Heart left ventricle (tissue), 16 donors: ENCODE measurements at regions not wholly inside any gene's neighbourhood (a gene's known extent, or its start where the extent isn't known, plus 50 kb on each side); places are given as distances from the start of the nearest gene placed in this dataset.

Experiments
- ATAC-seq, 4 donors: fragments of 200-7000 bp; cut with Tn5 transposase; one replicate each; pipeline ENCODE4 v1.9.1; 2020 to 2022; ENCODE audit warnings: moderate library complexity in 4 of 4, mild to moderate bottlenecking in 3 of 4, moderate number of reproducible peaks in 1 of 4
- DNase-seq, 5 donors: peaks; one replicate each; pipeline ENCODE4 v3.0.0-alpha.2; 2020
- H3K27ac ChIP-seq, 12 donors: fragments of 200-600 bp; sonication (generic) in 4 of 12; one replicate each; pipeline versions ENCODE4 v1.5.0 to v1.8.0; 2016 to 2022; ENCODE audit warnings: mild to moderate bottlenecking in 2 of 12
- H3K27me3 ChIP-seq, 9 donors: fragments of 200-600 bp; sonication (generic) in 2 of 9; one replicate each; pipeline versions ENCODE4 v1.5.1 to v1.8.0; 2016 to 2022; ENCODE audit warnings: mild to moderate bottlenecking in 3 of 9
- H3K36me3 ChIP-seq, 9 donors: fragments of 200-600 bp; sonication (generic) in 2 of 9; one replicate each; pipeline versions ENCODE4 v1.5.0 to v1.8.0; 2018 to 2022; ENCODE audit warnings: mild to moderate bottlenecking in 2 of 9
- H3K4me1 ChIP-seq, 12 donors: fragments of 200-600 bp; sonication (generic) in 4 of 12; one replicate each; pipeline versions ENCODE4 v1.5.0 to v1.8.0; 2016 to 2022; ENCODE audit warnings: mild to moderate bottlenecking in 3 of 12
- H3K4me3 ChIP-seq, 12 donors: fragments of 200-600 bp; sonication (generic) in 4 of 12; one replicate each; pipeline versions ENCODE4 v1.5.0 to v1.8.0; 2017 to 2022; ENCODE audit warnings: mild to moderate bottlenecking in 9 of 12, moderate library complexity in 4 of 12
- H3K9me3 ChIP-seq, 12 donors: fragments of 200-600 bp; sonication (generic) in 4 of 12; one replicate each; pipeline versions ENCODE4 v1.5.0 to v1.8.0; 2016 to 2022; ENCODE audit warnings: mild to moderate bottlenecking in 1 of 12
- CTCF ChIP-seq, 12 donors: fragments of 200-600 bp; sonication (generic) in 4 of 12; IDR thresholded peaks; one replicate each; pipeline versions ENCODE4 v1.5.0 to v1.8.0; 2018 to 2022; ENCODE audit warnings: antibody characterized with exemption in 12 of 12, mild to moderate bottlenecking in 5 of 12
- POLR2A ChIP-seq, 2 donors: fragments of 450-650 bp; IDR thresholded peaks; one replicate each; pipeline ENCODE4 v1.6.1; 2017; ENCODE audit warnings: antibody characterized with exemption in 2 of 2, mild to moderate bottlenecking in 2 of 2, moderate library complexity in 2 of 2
- WGBS, 4 donors: extraction: QIAGEN DNeasy Blood & Tissue Kit in 2 of 4; methylation state at CpG; one replicate each; pipeline versions ENCODE4 v1.1.5 to v1.1.7; 2013 to 2018; 5-methylcytosine and 5-hydroxymethylcytosine counted together
- intact Hi-C, 10 donors: fragments of 100-400 bp; cut with DNase I; formaldehyde crosslinking; loops; one replicate each; pipeline versions ENCODE4 v1.11.1 to v1.14.2; 2022
- donor health status: ischemic (EF 13 %, LVEDD 7.1; RV severe dilation, severe dysfunction).
- donor health status: healthy with polysubstance abuse.
- donor health status: DM: no; HTN: yes; CAD: no.
- donor health status: DM: no; HTN: no; CAD: no.
- donor health status: ischemic (EF 25% LVEDD 6.9; RV normal size, moderate dysfunction).
- donor health status: ischemic (EF 25% LVEDD 5.7; RV mildly dilated, moderate dysfunction).
- donor health status: healthy.
- donor health status: DM: yes; HTN: yes; CAD: no.
- donor health status: ischemic (EF 35%, LVEDD 5.7; RV mildly dilated, moderate dysfunction).
- donor health status: nonischemic (EF 11% LVEDD 7.7; RV severe dilation, severe dysfunction).
- donor health status: DM: yes; HTN: yes; CAD: no.
- donor health status: PGD.
- donor health status: ischemic (EF 29% LVEDD 5.4; RV normal size, mild dysfunction).
- donor health status: nonischemic (EF 23%, LVEDD 6.1; RV moderate dilation, normal function).

- Histone ChIP-seq H3K27ac (no peak overlapping the region), H3K36me3 (no peaks in the 10 kb centered on the region), H3K4me3 (no peak overlapping the region), H3K9me3 (no peaks in the 10 kb centered on the region), H3K4me1 (peaks cover 0 to 18% (median 6%) of the 10 kb centered on the region in 12 donors), H3K27me3 (no peaks in the 10 kb centered on the region)
- ATAC-seq = peak; percentile 72 to 85 (median 82)
- peak in 4 of 5 donors; percentile 47 to 77 (median 62) for DNase-seq
- intact Hi-C loops = loop anchor here in 1 of 10 donors (10.0 kb wide), 1 partner anchor 665 kb away; no protein-coding TSS in a partner anchor
- TF ChIP-seq POLR2A (IDR thresholded peaks at IDR 0.05) = no peak
- WGBS, 4 donors = 38 to 46% (median 45%) methylated on average over 10 of the region's 10 CpGs
These were observed 144.8 kb downstream of the TTLL2 start for GRCh38 chr6:167469672-167470071.

- ATAC-seq (peak in 2 of 4 donors; percentile 7 to 42), DNase-seq (no peak)
- Histone ChIP-seq H3K4me1 (peaks cover 0 to 18% (median 6%) of the 10 kb centered on the region in 12 donors), H3K36me3 (no peaks in the 10 kb centered on the region), H3K9me3 (no peaks in the 10 kb centered on the region), H3K4me3 (no peak overlapping the region), H3K27me3 (no peaks in the 10 kb centered on the region), H3K27ac (no peak overlapping the region)
- intact Hi-C loops = loop anchor here in 1 of 10 donors (10.0 kb wide), 1 partner anchor 665 kb away; no protein-coding TSS in a partner anchor
- TF ChIP-seq POLR2A (IDR thresholded peaks at IDR 0.05) = no peak
- TF ChIP-seq CTCF (IDR thresholded peaks at IDR 0.05) = no peak
- 80 to 86% (median 83%) methylated on average over 13 of the region's 13 CpGs for WGBS, 4 donors
These were observed 145.4 kb downstream of the TTLL2 start for GRCh38 chr6:167470101-167470835.

GRCh38 chr6:167470836-167471547, 146.1 kb downstream of the TTLL2 start:
- TF ChIP-seq CTCF (IDR thresholded peaks at IDR 0.05) = no peak
- TF ChIP-seq POLR2A (IDR thresholded peaks at IDR 0.05) = no peak
- no peaks in the 10 kb centered on the region for H3K27me3 ChIP-seq
- no peaks in the 10 kb centered on the region for H3K9me3 ChIP-seq
- no peak overlapping the region for H3K4me3 ChIP-seq
- peak in 2 of 4 donors; percentile 25 to 38 for ATAC-seq
- no peak overlapping the region for H3K27ac ChIP-seq
- DNase-seq = no peak
- peaks cover 0 to 18% (median 6%) of the 10 kb centered on the region in 12 donors for H3K4me1 ChIP-seq
- intact Hi-C loops = loop anchor here in 1 of 10 donors (10.0 kb wide), 1 partner anchor 664 kb away; no protein-coding TSS in a partner anchor
- H3K36me3 ChIP-seq = no peaks in the 10 kb centered on the region
- WGBS, 4 donors = 78 to 96% (median 90%) methylated on average over 10 to 15 of the region's 15 CpGs

- WGBS, 4 donors = 93 to 95% (median 94%) methylated on average over 10 of the region's 10 CpGs
- ATAC-seq = no peak
These were observed 146.7 kb downstream of the TTLL2 start for GRCh38 chr6:167471548-167471930.

More at GRCh38 chr6:167471548-167471930, 146.7 kb downstream of the TTLL2 start:
- Histone ChIP-seq H3K9me3 (no peaks in the 10 kb centered on the region), H3K27ac (no peak overlapping the region), H3K27me3 (no peaks in the 10 kb centered on the region), H3K36me3 (no peaks in the 10 kb centered on the region), H3K4me3 (no peak overlapping the region), H3K4me1 (peaks cover 0 to 18% (median 6%) of the 10 kb centered on the region in 12 donors)
- intact Hi-C loops = loop anchor here in 1 of 10 donors (10.0 kb wide), 1 partner anchor 663 kb away; no protein-coding TSS in a partner anchor
- no peak for DNase-seq
- TF ChIP-seq POLR2A (IDR thresholded peaks at IDR 0.05) = no peak
- no peak for TF ChIP-seq CTCF (IDR thresholded peaks at IDR 0.05)
